Fibroblast of mammary gland (primary cell): ENCODE measurements at regions not wholly inside any gene's neighbourhood (a gene's known extent, or its start where the extent isn't known, plus 50 kb on each side); places are given as distances from the start of the nearest gene placed in this dataset.

ENCODE experiments used
- DNase-seq: peaks from one replicate; pipeline ENCODE4 v3.0.0-alpha.2; 2010; ENCODE audit warnings: low read depth
- H3K4me3 ChIP-seq: 2 replicates; pipeline ENCODE4 v1.5.1; 2011; ENCODE audit warnings: low read depth, mild to moderate bottlenecking, low read length, moderate library complexity; ENCODE audit not compliant: control insufficient read depth
- CTCF ChIP-seq: conservative IDR thresholded peaks from 2 replicates; pipeline ENCODE4 v1.5.1; 2011; ENCODE audit warnings: low read depth, low read length, inconsistent platforms; ENCODE audit not compliant: control insufficient read depth, insufficient read depth

- TF ChIP-seq CTCF = no peak
- H3K4me3 ChIP-seq = no peak overlapping the region
Measured at GRCh38 chr6:129911732-129912131, 50.6 kb upstream of the TMEM244 start.

More at GRCh38 chr6:129911732-129912131, 50.6 kb upstream of the TMEM244 start:
- no peak for DNase-seq
